OCI-LY7 (cell line): ENCODE measurements at regions not wholly inside any gene's neighbourhood (a gene's known extent, or its start where the extent isn't known, plus 50 kb on each side); places are given as distances from the start of the nearest gene placed in this dataset. TPM values are rescaled to one million over a fixed set of nuclear protein-coding genes. Genes with fewer than 3 reads are reported as not detected.
"Not testable (repeated sequence)": the region's sequence is repeated elsewhere in the genome, so short reads cannot be mapped to it uniquely, and the experiment has no call there.

Source experiments
- BruUV-seq: library from RNA; stranded (reverse); fragments of 400-500 nt; replicated peaks from 2 replicates; lab custom pipeline; 2021; lab: Mats Ljungman, UMichigan
- CTCF ChIA-PET: fragments of 300-600 bp; sonication (Branson Sonifier 250); formaldehyde crosslinking; loops from one replicate; lab custom pipeline; 2022; ENCODE audit warnings: antibody characterized with exemption; ENCODE audit not compliant: unreplicated experiment; lab: Charles Lee
- POLR2A ChIA-PET: fragments of 300-600 bp; sonication (Branson Sonifier 250); formaldehyde crosslinking; loops from one replicate; lab custom pipeline; 2022; ENCODE audit warnings: antibody characterized with exemption; lab: Charles Lee
- DNase-seq: peaks from one replicate; pipeline ENCODE4 v3.0.0-alpha.2; 2015; ENCODE audit warnings: low spot score
- H2AFZ ChIP-seq: fragments of 200-600 bp; sonication (generic), shearing (Covaris generic); 2 replicates; pipeline ENCODE4 v1.6.1; 2014; ENCODE audit warnings: mild to moderate bottlenecking, antibody characterized with exemption, low read length, moderate library complexity
- H3K27ac ChIP-seq: fragments of 200-600 bp; sonication (generic); 2 replicates; pipeline ENCODE4 v1.5.1; 2014; ENCODE audit warnings: mixed run types, low read depth, mild to moderate bottlenecking, moderate library complexity, low read length, inconsistent platforms; ENCODE audit not compliant: poor library complexity, severe bottlenecking
- H3K36me3 ChIP-seq: fragments of 200-600 bp; sonication (generic); 2 replicates; pipeline ENCODE4 v1.6.1; 2014; ENCODE audit warnings: mild to moderate bottlenecking, antibody characterized with exemption, low read length, moderate library complexity, mixed read lengths; ENCODE audit not compliant: insufficient read depth
- H3K4me1 ChIP-seq: fragments of 200-600 bp; sonication (generic); 2 replicates; pipeline ENCODE4 v1.5.1; 2014; ENCODE audit warnings: mild to moderate bottlenecking, low read length; ENCODE audit not compliant: insufficient read depth, poor library complexity, severe bottlenecking
- H3K4me2 ChIP-seq: fragments of 200-600 bp; sonication (generic); 2 replicates; pipeline ENCODE4 v1.6.1; 2014; ENCODE audit warnings: mild to moderate bottlenecking, low read length
- H3K4me3 ChIP-seq: fragments of 200-600 bp; sonication (generic); 2 replicates; pipeline ENCODE4 v1.5.1; 2014; ENCODE audit warnings: mild to moderate bottlenecking, low read depth, low read length; ENCODE audit not compliant: poor library complexity, severe bottlenecking
- H3K79me2 ChIP-seq: fragments of 200-600 bp; sonication (generic); 2 replicates; pipeline ENCODE4 v1.6.1; 2016; ENCODE audit warnings: low read depth, mild to moderate bottlenecking, low read length, moderate library complexity, mixed read lengths; ENCODE audit not compliant: insufficient read depth
- H3K9me2 ChIP-seq: fragments of 200-600 bp; sonication (generic); 2 replicates; pipeline ENCODE4 v1.6.1; 2016; ENCODE audit warnings: mild to moderate bottlenecking, low read length, mixed read lengths; ENCODE audit not compliant: insufficient read depth
- H3K9me3 ChIP-seq: fragments of 200-600 bp; sonication (generic); 2 replicates; pipeline ENCODE4 v1.6.1; 2014; ENCODE audit warnings: mild to moderate bottlenecking, mixed run types, low read length, mixed read lengths
- H4K20me1 ChIP-seq: fragments of 200-600 bp; sonication (generic); 2 replicates; pipeline ENCODE4 v1.6.1; 2014; ENCODE audit warnings: mild to moderate bottlenecking, antibody characterized with exemption, low read length, moderate library complexity, mixed read lengths; ENCODE audit not compliant: insufficient read depth
- CTCF ChIP-seq: fragments of 200-600 bp; sonication (generic); conservative IDR thresholded peaks from 2 replicates; pipeline ENCODE4 v1.5.1; 2014; ENCODE audit warnings: mild to moderate bottlenecking, antibody characterized with exemption, low read length, moderate library complexity, mixed read lengths
- EZH2phosphoT487 ChIP-seq: fragments of 200-600 bp; sonication (generic); IDR thresholded peaks from 2 replicates; pipeline ENCODE4 v1.6.1; 2018; ENCODE audit warnings: low read depth, borderline replicate concordance, mild to moderate bottlenecking, mixed run types, antibody characterized with exemption, low read length, moderate library complexity, mixed read lengths
- intact Hi-C: fragments of 100-400 bp; cut with micrococcal nuclease; formaldehyde crosslinking; loops from one replicate; pipeline ENCODE4 v1.10.0; 2022; ENCODE audit not compliant: unreplicated experiment
- microRNA-seq: library from miRNA; unstranded; fragments of <30 nt; microRNA quantifications from one replicate; pipeline ENCODE4 v1.2.0, GENCODE V29; 2022; ENCODE audit warnings: borderline replicate concordance
- small RNA-seq: library from RNA; depleted of rRNA; stranded (forward); fragments of <200 nt; gene quantifications from one replicate; pipeline ENCODE3, GENCODE V24; 2014

DNA sequence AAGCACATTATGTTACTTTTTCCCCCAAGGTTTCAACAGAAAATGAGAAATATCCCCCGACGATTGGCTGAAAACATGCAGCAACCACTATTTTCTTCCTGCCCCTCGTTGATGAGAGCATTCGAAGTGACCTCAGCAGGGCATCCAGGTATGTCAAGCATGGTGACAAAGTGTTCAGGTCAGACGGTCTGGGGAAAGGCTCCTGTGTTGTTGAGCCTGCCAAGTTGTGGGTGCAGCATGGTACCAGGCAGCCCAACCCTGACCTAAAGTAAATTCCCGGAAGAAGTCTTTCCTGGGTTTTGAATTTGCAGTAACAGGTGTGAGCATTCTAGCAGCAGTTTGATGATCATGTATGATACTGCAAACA lies 51.7 kb upstream of the SEC14L1 start:
- Histone ChIP-seq H3K4me2 (peak overlapping the region; percentile 77), H3K9me3 (no peaks in the 10 kb centered on the region), H3K9me2 (no peaks in the 10 kb centered on the region), H2AFZ (peak overlapping the region; percentile 50), H3K36me3 (peaks cover 44% of the 10 kb centered on the region), H3K4me3 (peak overlapping the region; percentile 83), H3K27ac (peak overlapping the region; percentile 73), H3K79me2 (peaks cover 38% of the 10 kb centered on the region), H4K20me1 (peaks cover 8% of the 10 kb centered on the region; the same call in 1 of the 2 replicates), H3K4me1 (peaks cover 55% of the 10 kb centered on the region)
- intact Hi-C loops, result loop anchor here (2.0 to 10.0 kb wide), 6 partner anchors 52 to 776 kb away; partner anchors contain the start of genes MFSD11, SEC14L1 and SRSF2
- CTCF ChIA-PET, result interaction anchor here (0.8 to 1.4 kb wide), 3 partner anchors 10 to 58 kb away, joined by 3 to 5 read pairs (median 4); no protein-coding TSS in a partner anchor
- TSS peak; percentile 84 for BruUV-seq
- POLR2A ChIA-PET, result interaction anchor here (0.7 to 2.3 kb wide), 5 partner anchors 9 to 57 kb away, joined by 3 to 14 read pairs (median 9); partner anchors contain the start of gene SEC14L1
- TF ChIP-seq CTCF, result no peak
- no peak for TF ChIP-seq EZH2phosphoT487
- DNase-seq, result peak; percentile 48

GRCh38 chr17:77089949-77090348 lies 50.8 kb upstream of the SEC14L1 start:
- ChIA-PET CTCF (interaction anchor here (0.6 kb wide), 1 partner anchor 97 kb away, joined by 3 read pairs; no protein-coding TSS in a partner anchor), POLR2A (interaction anchor here (0.6 to 2.3 kb wide), 9 partner anchors 13 to 315 kb away, joined by 3 to 14 read pairs (median 4); partner anchors contain the start of gene SEC14L1)
- intact Hi-C loops, result loop anchor here (2.0 to 10.0 kb wide), 6 partner anchors 51 to 775 kb away; partner anchors contain the start of genes MFSD11, SEC14L1 and SRSF2
- BruUV-seq, H3K9me2 ChIP-seq, H3K9me3 ChIP-seq, H4K20me1 ChIP-seq, H2AFZ ChIP-seq, DNase-seq: not testable (repeated sequence)
- peaks cover 38% of the 10 kb centered on the region for H3K79me2 ChIP-seq
- H3K4me1 ChIP-seq, result peaks cover 50% of the 10 kb centered on the region
- peak overlapping the region; percentile 73 for H3K27ac ChIP-seq
- peak overlapping the region; percentile 77 for H3K4me2 ChIP-seq
- H3K4me3 ChIP-seq, result peak overlapping the region; percentile 83
- H3K36me3 ChIP-seq, result peaks cover 52% of the 10 kb centered on the region

DNA sequence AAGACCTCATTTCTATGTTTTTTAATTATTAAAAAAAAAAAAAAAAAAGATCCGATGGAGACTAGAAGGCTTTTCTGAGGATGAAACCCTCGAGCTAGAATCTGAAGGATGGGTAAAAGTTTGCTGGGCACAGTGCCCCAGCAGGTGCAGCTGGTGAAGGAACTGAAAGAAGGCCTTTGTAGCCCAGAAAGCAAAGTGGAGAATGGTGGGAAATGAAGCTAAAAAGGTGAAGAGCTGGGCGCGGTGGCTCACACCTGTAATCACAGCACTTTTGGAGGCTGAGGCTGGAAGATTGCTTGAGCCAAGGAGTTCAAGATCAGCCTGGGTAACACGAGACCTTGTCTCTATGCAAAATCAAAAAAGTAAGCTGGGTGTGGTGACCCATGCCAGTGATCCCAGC lies 50.3 kb upstream of the SEC14L1 start:
- ChIA-PET POLR2A (interaction anchor here (0.6 to 1.5 kb wide), 13 partner anchors 9 to 315 kb away, joined by 3 to 6 read pairs (median 3); partner anchors contain the start of gene SEC14L1), CTCF (interaction anchor here (0.5 to 1.0 kb wide), 5 partner anchors 54 to 172 kb away, joined by 3 to 16 read pairs (median 3); no protein-coding TSS in a partner anchor)
- no peaks in the 10 kb centered on the region for H3K9me2 ChIP-seq
- H3K79me2 ChIP-seq, result peaks cover 38% of the 10 kb centered on the region
- BruUV-seq, result no TSS peak
- peaks cover 50% of the 10 kb centered on the region for H3K4me1 ChIP-seq
- intact Hi-C loops, result no loop called here
- peak; percentile 60 for DNase-seq
- peaks cover 8% of the 10 kb centered on the region; the same call in 1 of the 2 replicates for H4K20me1 ChIP-seq
- peak overlapping the region; percentile 73 for H3K27ac ChIP-seq
- peak overlapping the region; percentile 83 for H3K4me3 ChIP-seq
- no peak for TF ChIP-seq EZH2phosphoT487
- no peak for TF ChIP-seq CTCF
- H2AFZ ChIP-seq, result no peak overlapping the region
- no peaks in the 10 kb centered on the region for H3K9me3 ChIP-seq
- H3K4me2 ChIP-seq, result peak overlapping the region; percentile 77
- peaks cover 57% of the 10 kb centered on the region for H3K36me3 ChIP-seq

Small RNA genes in the stretch of these regions (microRNA-seq; reads per million reads assigned to microRNA genes)
- 84.1 reads per million, percentile 53 among the genes with 10 or more reads in this experiment for gene MIR6516

Small RNA genes in the stretch of these regions (small RNA-seq; reads per million reads assigned to genes)
- not detected for gene RF00017
- not detected for gene SCARNA16
